ENCODE measurements at regions not wholly inside any gene's neighbourhood (a gene's known extent, or its start where the extent isn't known, plus 50 kb on each side); places are given as distances from the start of the nearest gene placed in this dataset.

- no peak for DNase-seq
These were observed 63.3 kb upstream of the THSD7A start for GRCh38 chr7:11895337-11895736.

GRCh38 chr7:11896663-11897062 is 64.7 kb upstream of the THSD7A start:
- DNase-seq = no peak

GRCh38 chr7:11899247-11899646 is 67.2 kb upstream of the THSD7A start:
- DNase-seq = no peak

GRCh38 chr7:11910253-11910652 is 78.3 kb upstream of the THSD7A start:
- DNase-seq = no peak

GRCh38 chr7:11911900-11912299 is 79.9 kb upstream of the THSD7A start:
- DNase-seq = no peak

GRCh38 chr7:11914645-11915044 is 82.6 kb upstream of the THSD7A start:
- DNase-seq = no peak

- DNase-seq = no peak
These were observed 91.5 kb upstream of the THSD7A start for GRCh38 chr7:11923376-11923930.

- no peak for DNase-seq
These were observed 99.3 kb upstream of the THSD7A start for GRCh38 chr7:11931307-11931706.

GRCh38 chr7:11934796-11935195 is 102.8 kb upstream of the THSD7A start:
- DNase-seq = no peak

GRCh38 chr7:11935905-11936304 is 103.9 kb upstream of the THSD7A start:
- no peak for DNase-seq

GRCh38 chr7:11946794-11947193 is 114.8 kb upstream of the THSD7A start:
- DNase-seq = no peak

- no peak for DNase-seq
These were observed 118.3 kb upstream of the THSD7A start for GRCh38 chr7:11950281-11950680.

- no peak for DNase-seq
These were observed 118.9 kb upstream of the THSD7A start for GRCh38 chr7:11950942-11951341.

- DNase-seq = no peak
These were observed 119.9 kb upstream of the THSD7A start for GRCh38 chr7:11951909-11952308.

GRCh38 chr7:11952972-11953371 is 121.0 kb upstream of the THSD7A start:
- DNase-seq = no peak

GRCh38 chr7:11956991-11957390 is 125.0 kb upstream of the THSD7A start:
- DNase-seq = no peak

- no peak for DNase-seq
These were observed 126.0 kb upstream of the THSD7A start for GRCh38 chr7:11957956-11958355.

- DNase-seq = no peak
These were observed 127.1 kb upstream of the THSD7A start for GRCh38 chr7:11959121-11959520.

- no peak for DNase-seq
These were observed 128.6 kb upstream of the THSD7A start for GRCh38 chr7:11960621-11961020.

GRCh38 chr7:11969643-11970042 is 137.6 kb upstream of the THSD7A start:
- DNase-seq = no peak

GRCh38 chr7:11970132-11970531 is 138.1 kb upstream of the THSD7A start:
- no peak for DNase-seq

GRCh38 chr7:11985376-11985775 is 153.4 kb upstream of the THSD7A start:
- DNase-seq = no peak

- no peak for DNase-seq
These were observed 154.0 kb upstream of the THSD7A start for GRCh38 chr7:11985971-11986370.

- DNase-seq = no peak
These were observed 156.2 kb upstream of the THSD7A start for GRCh38 chr7:11988186-11988585.

- no peak for DNase-seq
These were observed 170.4 kb upstream of the THSD7A start for GRCh38 chr7:12002428-12002827.

Data from left kidney (tissue), 1 donor.